ENCODE measurements at regions not wholly inside any gene's neighbourhood (a gene's known extent, or its start where the extent isn't known, plus 50 kb on each side); places are given as distances from the start of the nearest gene placed in this dataset.

DNA sequence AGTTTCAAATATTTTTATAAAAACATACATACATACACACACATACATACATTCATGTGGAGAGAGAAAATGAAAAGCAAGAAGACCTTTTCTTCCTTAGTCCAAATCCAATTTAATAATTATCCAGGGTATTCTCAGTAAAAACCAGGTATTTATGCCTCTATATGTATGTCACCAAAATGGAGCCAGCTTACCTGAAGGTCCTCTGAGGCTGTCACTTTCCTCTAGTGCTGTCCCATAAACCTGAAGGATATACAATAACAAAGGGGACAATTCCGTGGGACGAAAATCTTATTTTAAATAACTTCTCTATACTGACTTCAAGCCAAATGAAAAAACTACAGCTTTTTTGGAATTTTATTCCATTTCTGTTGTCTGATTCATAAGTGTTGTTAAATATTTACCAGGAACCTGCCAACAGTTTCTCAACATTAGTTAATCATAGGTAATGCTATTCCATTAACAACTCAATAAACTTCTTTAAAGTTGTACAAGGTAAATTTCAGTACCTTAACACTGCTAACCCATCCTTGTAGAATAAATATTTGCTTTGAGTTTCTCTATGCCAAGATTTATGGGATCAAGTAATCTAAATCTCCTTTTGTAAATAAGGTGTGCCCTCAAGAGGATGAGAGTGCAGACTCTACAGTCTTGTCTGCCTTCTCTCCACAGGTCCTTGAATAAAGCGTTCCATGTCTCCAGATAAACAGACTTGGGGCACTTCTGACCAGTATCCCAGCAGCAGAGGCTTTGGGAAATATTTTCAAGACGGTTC, 260.3 kb downstream of the AHR start:
- TF ChIP-seq, protein P1, sequence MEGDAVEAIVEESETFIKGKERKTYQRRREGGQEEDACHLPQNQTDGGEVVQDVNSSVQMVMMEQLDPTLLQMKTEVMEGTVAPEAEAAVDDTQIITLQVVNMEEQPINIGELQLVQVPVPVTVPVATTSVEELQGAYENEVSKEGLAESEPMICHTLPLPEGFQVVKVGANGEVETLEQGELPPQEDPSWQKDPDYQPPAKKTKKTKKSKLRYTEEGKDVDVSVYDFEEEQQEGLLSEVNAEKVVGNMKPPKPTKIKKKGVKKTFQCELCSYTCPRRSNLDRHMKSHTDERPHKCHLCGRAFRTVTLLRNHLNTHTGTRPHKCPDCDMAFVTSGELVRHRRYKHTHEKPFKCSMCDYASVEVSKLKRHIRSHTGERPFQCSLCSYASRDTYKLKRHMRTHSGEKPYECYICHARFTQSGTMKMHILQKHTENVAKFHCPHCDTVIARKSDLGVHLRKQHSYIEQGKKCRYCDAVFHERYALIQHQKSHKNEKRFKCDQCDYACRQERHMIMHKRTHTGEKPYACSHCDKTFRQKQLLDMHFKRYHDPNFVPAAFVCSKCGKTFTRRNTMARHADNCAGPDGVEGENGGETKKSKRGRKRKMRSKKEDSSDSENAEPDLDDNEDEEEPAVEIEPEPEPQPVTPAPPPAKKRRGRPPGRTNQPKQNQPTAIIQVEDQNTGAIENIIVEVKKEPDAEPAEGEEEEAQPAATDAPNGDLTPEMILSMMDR (IDR thresholded peaks at IDR 0.05; ENCODE audit: poor library complexity): no peak
- no peak for TF ChIP-seq EZH2 (IDR thresholded peaks at IDR 0.05; ENCODE audit: borderline replicate concordance)
- no peak for TF ChIP-seq EZH2phosphoT487 (IDR thresholded peaks at IDR 0.05; ENCODE audit: low read depth, severe bottlenecking, unreplicated experiment)
